SH-SY5Y (cell line): ENCODE measurements at regions not wholly inside any gene's neighbourhood (a gene's known extent, or its start where the extent isn't known, plus 50 kb on each side); places are given as distances from the start of the nearest gene placed in this dataset.

Source experiments
- GATA2 ChIP-seq: IDR thresholded peaks from 2 replicates; pipeline ENCODE4 v1.6.1; 2011; ENCODE audit warnings: mild to moderate bottlenecking, low read depth, low read length
- GATA3 ChIP-seq: IDR thresholded peaks from 2 replicates; pipeline ENCODE4 v1.6.1; 2011; ENCODE audit warnings: low read depth, mild to moderate bottlenecking, low read length, moderate library complexity

DNA sequence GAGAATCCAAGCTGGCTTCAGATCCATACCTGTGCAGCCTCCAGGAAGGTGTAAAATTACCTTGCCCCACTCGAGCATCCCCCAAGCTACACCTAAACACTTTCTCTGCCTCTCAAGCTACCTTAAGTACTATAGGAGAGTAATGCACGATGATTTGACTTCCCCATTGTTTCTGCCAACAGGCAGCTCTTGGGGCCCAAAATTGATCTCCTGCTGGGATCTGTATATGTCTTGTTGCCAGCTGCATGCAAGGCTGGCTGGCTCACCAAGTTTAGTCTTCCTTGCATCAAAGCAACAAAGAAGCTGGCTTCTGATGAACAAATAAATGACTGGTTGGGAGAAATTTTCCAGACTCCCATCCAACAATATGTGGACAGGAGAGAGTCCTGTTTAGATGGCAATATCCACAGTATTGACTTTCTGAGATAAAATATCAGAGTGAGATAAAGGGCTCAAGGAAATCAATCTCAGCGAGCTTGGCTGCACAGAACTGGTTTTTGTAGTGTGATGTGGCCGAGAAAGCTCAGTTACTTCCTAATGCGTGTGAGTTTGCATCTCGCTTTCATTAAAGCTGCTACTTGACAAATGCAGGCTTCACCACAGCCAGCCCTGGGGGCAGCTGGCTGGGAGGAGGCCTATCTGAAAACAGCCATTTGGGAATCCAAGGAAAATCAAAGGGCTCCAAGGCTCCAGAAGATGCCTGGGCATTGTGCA is 140.7 kb downstream of the MINAR1 start:
- TF ChIP-seq GATA2 = no peak
- no peak for TF ChIP-seq GATA3
